GM19099 (cell line): ENCODE measurements at regions not wholly inside any gene's neighbourhood (a gene's known extent, or its start where the extent isn't known, plus 50 kb on each side); places are given as distances from the start of the nearest gene placed in this dataset.

ENCODE experiments used
- POLR2A ChIP-seq: IDR thresholded peaks from 3 replicates; pipeline ENCODE4 v1.6.1; 2011; ENCODE audit warnings: low read depth; ENCODE audit not compliant: insufficient read length; ENCODE audit errors: extremely low read depth

DNA sequence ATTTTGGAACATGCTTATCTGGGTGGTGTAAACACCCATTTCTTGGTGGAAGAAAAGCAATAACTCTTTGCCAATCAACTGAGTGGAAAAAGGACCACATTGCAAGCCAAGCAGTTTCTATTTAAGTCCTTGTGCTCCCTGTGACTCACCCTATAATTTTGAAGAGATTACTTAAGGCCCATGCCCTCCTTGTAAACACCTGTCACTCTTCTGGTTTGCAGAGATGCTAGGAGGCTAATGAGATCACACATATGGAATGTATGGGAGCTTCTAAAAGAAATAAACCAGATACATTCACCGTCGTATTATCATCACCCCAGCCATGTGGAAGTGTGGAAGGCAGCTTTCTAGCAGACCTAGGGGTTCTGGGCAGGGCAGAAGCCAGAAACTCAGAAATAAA lies 337.1 kb downstream of the GADD45G start:
- TF ChIP-seq POLR2A: no peak

DNA sequence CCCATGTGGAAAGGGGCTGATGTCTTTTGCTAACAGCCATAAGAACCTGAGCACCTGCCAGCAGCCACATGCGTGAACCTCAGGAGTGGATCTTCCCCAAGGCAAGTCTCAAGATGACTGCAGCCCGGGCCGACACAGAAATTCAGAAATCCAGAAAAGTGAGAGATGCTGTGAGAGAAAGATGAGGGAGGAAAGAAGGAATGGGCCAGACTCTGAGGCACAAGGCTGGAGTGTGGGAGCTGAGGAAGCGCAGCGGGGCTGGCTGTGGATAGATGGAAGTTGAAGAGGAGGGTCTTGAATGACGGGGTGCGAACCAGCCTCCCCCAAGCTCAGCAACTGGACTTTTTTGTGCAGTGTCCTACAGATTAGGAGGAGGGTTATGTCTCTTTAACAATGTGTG lies 337.8 kb downstream of the GADD45G start:
- TF ChIP-seq POLR2A: no peak

DNA sequence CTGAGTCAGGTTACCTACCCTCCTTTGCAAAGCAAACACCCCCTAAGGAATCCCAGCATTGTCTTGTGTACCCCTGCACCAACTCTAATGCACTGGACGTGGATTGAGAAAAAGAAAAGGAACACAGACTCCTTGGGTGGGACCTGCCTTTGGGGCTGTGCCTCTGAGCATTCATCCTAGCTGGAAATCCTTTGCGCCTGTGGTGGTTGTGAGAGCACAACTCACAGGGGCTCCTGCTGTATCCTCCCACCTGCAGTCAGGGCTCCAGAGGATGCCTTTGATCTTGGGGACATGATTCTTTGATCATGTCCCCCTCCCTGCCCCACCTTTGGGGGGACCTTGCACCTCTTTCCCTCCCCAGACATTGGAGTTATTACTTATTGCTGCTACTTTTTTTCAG lies 338.5 kb downstream of the GADD45G start:
- TF ChIP-seq POLR2A: no peak

DNA sequence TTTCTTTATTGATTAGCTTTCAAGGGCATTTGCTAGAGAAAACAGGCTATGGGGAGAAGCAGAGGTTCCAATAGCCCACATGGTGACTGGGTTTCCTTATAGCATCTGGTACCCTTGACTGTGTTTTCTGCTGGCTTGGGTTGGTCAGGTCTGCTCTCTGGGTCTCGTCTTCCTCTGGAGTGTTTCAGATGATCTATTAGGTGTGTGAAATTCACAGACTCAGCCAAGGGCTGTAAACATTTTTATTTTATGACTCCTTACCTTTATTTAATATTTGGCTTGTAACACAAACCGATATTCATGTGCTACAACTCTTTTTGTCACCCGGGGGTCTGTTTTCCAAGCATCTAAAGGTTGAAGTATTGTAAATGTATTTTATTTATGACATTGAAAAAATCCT lies 338.9 kb downstream of the GADD45G start:
- TF ChIP-seq POLR2A: no peak

DNA sequence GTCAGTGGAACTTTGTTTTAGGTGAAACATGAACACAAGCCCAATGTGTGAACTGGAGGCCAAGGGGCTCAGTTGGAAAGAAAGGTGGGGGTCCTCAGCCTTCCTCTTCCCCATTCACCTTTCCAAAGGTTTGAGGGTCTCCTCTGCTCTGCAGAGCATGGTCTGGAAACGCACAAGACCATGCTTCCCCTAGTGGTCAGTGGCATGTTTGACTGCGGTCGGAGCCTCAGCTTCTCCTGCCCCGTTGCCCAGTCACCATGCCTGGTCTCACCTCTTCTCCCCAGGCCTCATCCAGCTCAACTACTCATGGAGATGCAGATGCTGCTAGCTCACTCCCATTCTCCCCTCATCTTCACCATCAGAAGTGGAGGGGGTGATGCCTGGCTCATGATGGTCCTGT lies 340.3 kb downstream of the GADD45G start:
- no peak for TF ChIP-seq POLR2A

DNA sequence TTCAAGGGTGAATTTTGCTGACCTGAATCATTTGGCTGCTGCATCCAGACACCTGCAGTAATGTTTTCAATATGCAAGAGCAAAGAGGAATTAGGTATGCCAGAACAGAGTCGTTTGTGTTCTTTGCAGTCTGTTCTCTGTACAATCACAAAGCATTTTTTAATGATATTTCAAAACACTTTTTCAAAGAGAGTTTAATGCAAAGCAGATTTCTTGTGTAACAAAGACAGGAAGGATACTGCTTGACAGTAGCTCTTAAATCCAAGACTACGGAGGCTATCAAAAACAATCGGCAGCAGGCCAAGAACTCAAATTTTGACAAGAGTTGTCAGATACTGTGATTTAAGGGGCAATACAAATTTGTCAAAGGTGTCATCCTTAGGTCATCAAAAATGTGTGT lies 341.9 kb downstream of the GADD45G start:
- no peak for TF ChIP-seq POLR2A

DNA sequence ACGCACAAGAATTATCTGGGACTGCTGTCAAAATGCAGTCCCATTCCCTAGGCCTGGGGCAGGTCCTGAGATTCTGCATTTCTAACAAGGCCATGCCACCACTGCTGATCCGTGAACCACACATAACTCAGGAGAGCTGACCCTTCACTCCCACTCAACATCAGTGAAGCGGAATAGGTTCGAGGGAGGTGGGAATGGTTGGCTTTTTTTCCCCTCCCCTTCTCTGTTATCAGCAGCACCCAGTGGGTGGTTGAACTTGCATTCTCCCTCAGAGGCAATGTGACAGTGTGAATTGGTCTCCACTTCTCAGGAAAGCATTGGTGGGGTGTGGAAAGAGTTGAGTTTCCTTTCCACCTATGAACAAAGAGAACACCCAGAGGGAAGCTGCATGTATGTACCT lies 344.3 kb downstream of the GADD45G start:
- TF ChIP-seq POLR2A: no peak

DNA sequence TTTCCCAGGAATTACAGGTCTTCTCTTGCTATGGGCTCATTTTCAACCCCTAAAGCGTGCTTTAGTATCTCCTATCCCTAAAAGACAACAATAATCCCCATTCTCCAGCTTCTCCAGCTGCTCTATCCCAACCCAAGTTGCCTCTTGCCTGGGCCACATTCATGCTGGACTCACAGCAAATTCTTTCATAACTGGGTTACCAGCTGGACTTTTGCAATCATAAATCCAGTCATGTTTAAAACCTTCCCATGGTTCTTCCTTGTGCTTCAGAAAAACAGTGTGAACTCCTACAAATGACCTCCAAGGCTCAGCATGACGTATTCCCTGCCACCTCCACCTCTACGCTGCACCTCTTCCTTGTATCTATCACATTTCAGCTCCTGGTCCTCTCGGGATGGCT lies 346.9 kb downstream of the GADD45G start:
- TF ChIP-seq POLR2A: no peak

DNA sequence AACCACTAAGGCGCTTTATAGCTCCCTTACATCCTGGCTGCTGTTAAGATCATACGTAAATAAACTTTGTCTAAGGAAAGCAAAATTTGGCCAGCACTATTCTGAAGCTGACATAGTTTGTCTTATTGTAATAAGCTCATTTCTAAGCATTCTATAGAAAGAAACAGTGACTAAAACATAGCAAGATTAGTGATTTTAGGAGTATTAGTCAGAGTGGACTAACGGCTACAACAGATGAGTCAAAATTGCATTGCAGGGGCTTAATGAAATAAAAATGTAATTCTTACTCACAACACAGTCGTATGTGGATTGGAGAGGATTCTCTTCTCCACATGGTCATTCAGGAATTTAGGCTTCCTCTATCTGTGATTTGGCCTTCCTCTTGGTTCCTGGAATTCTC lies 347.6 kb downstream of the GADD45G start:
- no peak for TF ChIP-seq POLR2A

DNA sequence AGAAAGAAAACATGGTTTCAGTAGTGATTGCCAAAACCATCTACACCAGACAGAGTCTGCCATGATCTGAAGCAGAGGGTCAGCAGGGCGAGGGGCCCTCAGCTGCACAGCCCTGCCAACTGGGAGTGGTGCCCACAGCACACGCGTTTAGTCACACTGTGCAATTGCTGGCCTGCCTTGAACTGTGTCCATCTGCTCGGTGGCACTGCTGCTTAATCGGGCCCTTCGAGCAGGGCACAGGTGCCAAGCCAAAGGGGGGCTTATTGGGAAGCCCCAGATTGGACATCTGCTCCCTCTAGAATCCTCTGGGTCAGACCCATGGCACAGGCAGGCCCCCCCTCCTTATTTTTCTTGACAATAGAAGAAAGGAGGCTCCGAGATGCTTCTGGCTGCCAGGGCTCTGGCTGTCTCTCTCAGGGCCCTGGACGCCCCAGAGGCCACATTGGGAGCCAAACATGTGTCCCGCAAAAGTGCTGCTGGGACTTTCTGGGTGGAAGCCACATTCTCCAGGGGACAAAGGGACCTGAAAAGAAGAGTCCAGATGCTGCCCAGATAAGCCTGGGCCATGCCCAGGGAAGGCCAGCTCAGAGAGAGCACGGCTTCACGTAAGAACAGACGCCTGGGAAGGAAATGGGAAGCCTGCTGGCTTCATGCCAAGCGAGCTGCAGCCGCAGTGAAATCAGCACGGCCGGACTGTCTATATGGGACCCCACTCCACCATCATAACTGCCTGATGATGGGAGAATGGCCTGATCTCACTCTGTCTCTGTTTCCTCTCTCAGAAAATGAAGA lies 349.2 kb downstream of the GADD45G start:
- no peak for TF ChIP-seq POLR2A

DNA sequence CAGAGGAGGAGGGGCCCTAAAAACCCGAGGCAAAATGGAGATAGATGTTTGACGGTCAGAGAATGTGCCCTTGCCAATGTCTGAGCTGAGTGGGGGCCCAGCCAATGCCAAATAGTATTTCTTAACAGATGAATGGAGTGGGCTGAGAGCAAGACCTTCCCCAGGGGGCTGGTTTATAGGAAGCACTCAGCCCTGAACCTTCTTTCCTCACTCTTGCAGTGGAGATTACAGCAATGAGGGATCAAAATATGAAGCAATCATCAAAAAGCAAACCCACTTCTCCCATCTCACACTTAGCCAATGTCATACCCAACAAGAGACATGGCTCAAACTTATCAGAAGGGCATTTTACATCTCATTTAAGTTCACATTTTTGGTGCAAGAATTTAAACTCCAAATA lies 350.3 kb downstream of the GADD45G start:
- TF ChIP-seq POLR2A: no peak

DNA sequence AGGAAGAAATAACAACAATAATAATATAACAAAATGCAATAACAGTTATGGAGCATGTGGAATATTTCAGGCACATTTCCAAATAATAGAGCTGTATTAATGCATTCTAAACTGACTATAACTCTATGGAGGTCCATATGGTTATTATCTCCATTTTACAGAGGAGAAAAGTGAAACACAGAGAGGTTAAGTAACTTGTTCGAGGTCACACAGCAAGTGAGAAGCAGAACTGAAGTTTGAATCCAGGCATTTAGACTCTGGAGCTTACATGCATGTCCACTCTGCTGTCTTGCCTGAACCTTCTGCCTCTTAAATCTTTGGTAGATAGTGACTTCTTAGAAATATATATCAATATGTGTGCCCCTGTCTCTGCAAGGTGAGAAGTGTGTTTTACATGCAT lies 350.8 kb downstream of the GADD45G start:
- TF ChIP-seq POLR2A: no peak

DNA sequence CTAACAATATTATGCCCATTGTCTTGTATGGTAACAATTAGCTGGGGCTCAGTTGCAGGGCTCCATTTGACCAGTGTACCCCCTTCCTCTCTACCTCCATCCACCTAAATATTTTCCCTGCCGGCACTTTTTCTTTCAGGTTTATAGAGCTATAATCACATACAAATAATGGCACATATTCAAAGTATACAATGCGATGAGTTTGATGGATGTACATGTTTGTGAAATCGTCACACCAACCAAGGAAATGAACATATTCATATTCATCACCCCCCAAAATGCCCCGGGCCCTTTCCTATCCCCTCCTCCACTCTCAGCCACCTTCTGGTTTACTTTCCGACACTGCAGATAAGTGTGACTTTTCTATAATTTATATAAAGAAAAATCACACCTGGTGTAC lies 351.5 kb downstream of the GADD45G start:
- TF ChIP-seq POLR2A: no peak

DNA sequence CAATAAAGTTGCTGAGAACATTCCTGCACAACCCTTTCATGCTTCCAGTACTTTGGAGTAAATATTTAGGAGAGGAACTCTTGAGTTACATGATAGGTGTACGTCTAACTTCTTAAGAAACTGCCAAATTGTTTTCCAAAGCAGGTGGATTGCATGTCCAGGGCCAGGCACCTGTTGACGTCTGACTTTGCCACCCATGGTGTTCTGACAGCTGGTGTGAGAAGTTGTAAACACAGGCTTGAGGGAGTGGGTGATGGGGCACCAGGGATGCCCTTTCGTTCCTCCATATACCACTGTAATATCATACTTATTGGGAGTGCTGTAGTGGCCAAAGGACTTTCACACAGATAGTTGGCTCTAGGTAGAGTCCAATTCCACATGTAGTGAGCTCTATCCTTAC lies 352.1 kb downstream of the GADD45G start:
- TF ChIP-seq POLR2A: no peak

DNA sequence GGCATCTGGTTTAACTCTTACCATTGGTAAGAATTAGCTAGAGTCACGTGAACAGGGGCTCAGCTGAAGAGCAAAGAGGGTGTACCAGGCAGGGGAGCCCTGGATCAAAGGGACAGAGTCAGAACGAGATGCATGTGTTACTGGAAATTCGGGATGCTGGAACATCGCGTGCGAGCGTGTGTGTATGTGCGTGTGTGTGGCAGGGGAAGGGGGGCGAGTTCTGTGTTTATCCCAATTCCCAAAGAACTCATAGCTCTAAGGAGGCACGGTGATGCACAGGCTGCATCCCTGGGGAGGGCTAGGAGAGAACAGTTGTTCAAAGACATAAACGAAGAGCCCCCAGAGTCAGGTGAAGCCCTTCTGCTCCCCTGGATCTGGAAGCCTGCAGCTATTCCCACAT lies 353.3 kb downstream of the GADD45G start:
- TF ChIP-seq POLR2A: no peak

DNA sequence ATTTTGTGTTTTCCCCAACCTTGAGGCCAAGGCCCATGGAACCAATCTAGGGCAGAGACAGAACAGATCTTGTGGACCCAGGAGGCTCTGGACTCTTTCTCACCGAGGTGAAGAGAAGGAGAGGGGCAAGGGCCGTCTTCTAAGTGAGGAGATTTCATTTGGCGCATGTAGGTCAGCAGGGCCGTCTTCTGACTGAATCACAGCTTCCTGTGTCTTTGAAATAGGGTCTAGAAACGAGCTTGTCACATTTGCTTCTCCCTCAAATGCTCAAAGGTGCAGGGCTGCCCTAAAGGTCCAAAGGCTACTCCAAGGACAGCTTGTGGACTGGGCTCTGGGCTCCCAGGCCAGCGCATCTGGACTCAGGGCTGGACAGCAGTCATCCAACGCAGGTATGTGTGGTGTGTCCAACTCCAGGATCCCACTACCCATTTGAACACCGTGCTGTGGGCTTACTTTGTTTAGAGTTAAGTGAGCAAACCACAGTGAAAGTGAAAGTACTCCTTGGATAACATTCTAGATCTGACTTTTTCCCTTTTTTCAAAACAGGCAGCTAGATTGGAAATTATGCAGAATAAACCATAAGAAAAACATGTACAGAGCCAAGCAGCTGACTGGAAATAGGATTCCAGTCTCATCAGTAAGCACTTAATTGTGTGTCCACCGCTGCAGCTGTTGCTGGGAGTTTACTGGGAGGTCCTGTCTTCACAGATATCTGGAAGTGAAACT lies 357.0 kb downstream of the GADD45G start:
- TF ChIP-seq POLR2A: no peak
